Fibroblast of the conjunctiva (primary cell): ENCODE measurements at regions not wholly inside any gene's neighbourhood (a gene's known extent, or its start where the extent isn't known, plus 50 kb on each side); places are given as distances from the start of the nearest gene placed in this dataset.
"Not testable (repeated sequence)": the region's sequence is repeated elsewhere in the genome, so short reads cannot be mapped to it uniquely, and the experiment has no call there.

ENCODE experiments used
- DNase-seq: peaks from one replicate; pipeline ENCODE4 v3.0.0-alpha.2; 2010; ENCODE audit warnings: low read depth

GRCh38 chr1:212495766-212496494 is 63.2 kb downstream of the NENF start:
- DNase-seq: no peak

DNA sequence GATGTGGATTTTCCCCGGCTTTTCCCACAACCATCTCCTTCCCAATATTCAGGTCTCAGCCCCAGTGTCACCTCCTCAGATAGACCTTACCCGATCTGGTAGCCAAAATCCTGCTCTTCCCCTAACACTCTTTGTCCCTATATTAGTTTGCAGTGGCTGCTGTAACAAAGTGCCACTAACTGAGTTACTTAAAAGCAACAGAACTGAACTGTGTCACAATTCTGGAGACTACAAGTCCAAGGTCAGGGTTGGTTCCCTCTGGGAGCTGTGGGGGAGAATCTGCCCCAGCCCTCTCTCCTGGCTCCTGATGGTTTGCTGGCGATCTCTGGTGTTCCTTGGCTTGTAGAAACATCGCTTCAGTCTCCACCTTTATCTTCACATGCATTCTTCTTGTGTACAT is 64.0 kb downstream of the NENF start:
- no peak for DNase-seq

DNA sequence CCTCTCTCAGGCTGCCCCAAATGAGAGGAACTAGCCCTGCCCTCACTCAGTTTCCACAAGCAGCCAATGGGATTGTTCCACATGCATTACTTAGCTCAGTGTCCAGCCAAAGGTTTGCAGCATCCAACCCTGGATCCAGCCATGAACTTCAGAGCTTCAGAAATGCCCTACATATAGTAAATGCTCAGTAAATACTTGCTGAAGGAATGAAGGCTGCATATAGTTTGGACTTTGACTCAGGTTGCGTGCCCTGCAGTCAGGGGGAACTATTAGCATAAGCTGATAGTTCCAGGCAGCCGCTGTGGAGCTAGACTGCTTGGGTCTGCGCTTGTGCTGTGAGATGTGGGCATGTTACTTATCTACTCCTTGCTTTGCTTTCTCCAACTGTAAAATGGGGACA is 64.8 kb downstream of the NENF start:
- DNase-seq: no peak

DNA sequence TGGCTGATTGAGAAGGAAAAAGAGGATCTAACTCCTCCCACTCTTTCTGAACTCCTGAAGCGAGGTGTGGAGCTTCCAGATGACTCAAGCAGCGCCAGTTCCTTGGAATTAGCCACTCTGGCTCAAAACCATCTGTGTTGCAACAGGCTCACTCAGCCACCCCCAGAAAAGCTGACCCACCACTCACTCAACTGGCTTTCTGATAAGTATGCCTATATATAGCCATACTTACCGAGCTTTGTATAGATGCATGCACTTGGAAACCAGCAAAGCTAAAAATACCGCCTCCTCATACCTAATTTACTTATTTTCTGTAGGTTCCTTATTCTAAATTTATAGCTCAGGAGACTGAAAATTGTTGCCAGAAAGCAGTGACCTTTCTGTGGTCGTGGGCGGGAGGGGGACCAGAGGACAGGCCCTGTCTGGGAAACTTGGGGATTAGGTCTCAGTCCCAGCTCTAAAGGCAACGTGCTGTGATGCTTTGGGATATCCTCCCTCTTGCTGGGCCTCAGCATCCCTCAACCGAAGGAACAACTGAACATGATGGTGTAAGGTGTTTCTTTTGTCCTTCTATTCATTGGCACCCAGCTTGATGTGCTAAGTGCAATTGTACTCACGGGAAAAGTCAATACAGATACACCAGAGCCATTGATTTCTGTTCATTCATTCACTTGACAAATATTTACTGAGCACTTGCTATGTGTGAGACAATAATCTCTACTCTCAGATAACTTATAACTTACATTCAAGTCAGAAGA is 65.7 kb downstream of the NENF start:
- DNase-seq: peak; percentile 23

GRCh38 chr1:212500351-212500750 is 67.6 kb downstream of the NENF start:
- no peak for DNase-seq

- DNase-seq: no peak
Measured at GRCh38 chr1:212500983-212501382, 68.3 kb downstream of the NENF start.

- no peak for DNase-seq
Measured at GRCh38 chr1:212503714-212504113, 71.0 kb downstream of the NENF start.

DNA sequence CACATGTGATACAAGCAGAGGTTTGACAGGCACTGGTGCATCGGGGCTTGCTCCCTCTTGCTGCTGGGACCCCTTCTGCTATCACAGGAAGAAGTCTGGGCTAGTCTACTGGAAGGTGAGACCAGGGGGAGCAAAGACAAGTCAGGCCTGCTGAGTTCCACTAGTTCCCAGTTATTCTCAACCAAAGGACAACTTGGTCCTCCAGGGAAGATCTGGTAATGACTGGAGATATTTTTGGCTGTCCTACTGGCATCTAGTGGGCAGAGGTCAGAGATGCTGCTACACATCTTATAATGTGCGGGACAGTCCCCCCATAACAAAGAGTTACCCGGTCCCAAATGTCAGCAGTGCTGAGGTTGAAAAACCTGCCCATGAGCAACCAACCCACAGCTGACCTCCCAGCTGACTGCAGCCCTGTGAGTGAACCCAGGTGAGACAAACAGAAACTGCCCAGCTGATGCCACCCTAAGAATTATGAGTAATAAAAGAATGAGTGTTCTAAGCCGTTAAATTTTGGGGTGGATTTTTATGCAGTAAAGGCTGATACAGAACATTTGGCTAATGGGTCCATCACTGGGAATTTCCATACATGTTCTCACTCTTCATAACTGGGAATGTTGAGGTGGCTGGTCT is 71.6 kb downstream of the NENF start:
- DNase-seq: no peak

GRCh38 chr1:212506666-212507065 is 73.9 kb downstream of the NENF start:
- DNase-seq: no peak

DNA sequence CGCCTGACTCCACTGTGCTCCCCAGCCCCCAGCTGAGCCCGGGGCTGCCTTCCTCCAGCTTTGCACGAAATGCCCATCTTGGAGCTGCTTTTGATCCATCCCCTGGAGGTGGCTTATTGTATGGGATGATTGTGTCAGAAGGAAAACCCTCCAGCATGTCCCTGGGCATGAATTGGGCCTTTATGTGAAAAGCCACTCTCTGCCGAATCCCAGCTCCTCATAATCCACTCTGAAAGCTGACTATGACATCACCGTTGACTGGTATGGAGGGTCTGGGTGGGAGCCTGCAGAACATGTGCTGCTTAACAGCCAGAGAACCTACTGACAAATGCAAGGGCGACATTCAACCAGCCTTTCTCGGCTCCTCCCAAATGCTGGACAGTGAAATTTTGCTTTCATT is 74.6 kb downstream of the NENF start:
- no peak for DNase-seq

GRCh38 chr1:212512816-212513559 is 80.3 kb downstream of the NENF start:
- no peak for DNase-seq

- DNase-seq: no peak
Measured at GRCh38 chr1:212513586-212513985, 80.9 kb downstream of the NENF start.

- DNase-seq: no peak
Measured at GRCh38 chr1:212514056-212514614, 81.4 kb downstream of the NENF start.

- DNase-seq: no peak
Measured at GRCh38 chr1:212514782-212515181, 82.1 kb downstream of the NENF start.

GRCh38 chr1:212515329-212515760 is 82.6 kb downstream of the NENF start:
- DNase-seq: no peak

- DNase-seq: not testable (repeated sequence)
Measured at GRCh38 chr1:212516012-212516411, 83.3 kb downstream of the NENF start.

DNA sequence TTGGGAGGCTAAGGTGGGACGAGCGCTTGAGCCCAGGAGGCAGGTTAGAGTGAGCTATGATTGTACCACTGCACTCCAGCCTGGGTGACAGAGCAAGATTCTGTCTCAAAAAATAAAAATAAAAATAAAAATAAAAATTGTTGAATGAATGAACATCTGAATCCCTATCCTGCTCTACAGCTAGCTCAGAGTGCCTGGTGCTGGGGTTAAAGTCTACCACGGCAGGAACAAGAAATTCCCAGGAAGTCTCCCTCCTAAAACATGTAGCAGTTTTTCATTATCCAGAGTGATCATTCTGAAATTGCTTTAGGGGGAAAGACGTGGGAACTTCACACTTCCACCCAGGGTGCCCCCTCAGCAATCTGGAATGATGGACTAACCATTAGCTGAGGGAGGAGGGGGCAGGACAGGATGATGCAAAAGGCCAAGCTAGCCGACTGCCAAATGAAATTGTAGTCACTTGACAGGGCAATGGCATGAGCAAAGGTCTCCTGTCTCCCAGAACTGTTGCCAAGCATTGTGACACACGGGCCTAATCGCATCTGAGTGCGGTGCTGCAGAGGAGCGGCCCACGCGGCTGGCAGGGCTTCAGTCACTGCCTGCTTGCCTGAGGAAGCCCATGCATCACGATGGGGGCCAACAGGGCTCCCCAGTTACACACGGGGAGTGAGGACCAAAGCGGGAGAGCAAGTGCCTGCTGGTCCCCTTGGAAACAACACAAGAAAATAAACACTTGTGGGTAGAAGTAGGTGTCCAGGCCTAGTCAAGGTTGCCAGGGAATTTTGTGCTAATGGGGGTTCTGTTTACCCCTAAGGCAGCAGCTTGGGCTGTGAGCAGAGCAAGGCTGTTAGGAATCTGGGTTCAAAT is 85.7 kb downstream of the NENF start:
- DNase-seq: peak; percentile 17

DNA sequence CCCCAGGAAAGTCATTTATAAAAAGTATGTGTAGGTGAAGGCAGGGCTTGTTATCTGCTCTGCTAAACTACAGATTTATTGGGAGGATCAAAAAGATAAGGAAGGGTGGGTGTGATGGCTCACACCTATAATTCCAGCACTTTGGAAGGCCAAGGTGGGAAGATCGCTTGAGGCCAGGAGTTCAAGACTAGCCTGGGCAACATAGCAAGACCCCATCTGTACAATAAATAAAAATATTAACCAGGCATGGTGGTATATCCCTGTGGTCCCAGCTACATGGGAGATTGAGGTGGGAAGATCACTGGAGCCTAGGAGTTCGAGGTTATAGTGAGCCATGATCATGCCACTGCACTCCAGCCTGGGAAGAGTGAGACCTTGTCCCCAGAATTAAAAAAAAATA is 86.4 kb downstream of the NENF start:
- DNase-seq: no peak

DNA sequence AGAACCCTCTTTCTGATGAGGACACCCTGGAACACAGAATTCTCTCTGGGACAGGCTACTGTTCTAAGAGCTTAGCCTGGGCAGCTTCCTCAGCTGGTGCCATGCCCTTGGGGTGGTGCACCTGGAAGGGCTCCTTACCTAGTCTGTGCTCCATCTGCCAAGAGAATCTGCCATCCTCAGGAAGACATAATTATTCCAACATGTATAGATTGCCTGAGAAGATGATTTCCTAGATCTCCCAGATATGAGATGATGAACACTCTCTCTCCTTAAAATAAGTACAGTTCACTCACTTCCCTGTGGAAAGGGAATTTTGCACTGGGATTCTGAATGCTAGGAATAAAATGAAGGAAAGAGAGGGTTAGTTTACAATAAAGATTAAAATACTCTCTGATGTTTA is 87.6 kb downstream of the NENF start:
- DNase-seq: no peak

DNA sequence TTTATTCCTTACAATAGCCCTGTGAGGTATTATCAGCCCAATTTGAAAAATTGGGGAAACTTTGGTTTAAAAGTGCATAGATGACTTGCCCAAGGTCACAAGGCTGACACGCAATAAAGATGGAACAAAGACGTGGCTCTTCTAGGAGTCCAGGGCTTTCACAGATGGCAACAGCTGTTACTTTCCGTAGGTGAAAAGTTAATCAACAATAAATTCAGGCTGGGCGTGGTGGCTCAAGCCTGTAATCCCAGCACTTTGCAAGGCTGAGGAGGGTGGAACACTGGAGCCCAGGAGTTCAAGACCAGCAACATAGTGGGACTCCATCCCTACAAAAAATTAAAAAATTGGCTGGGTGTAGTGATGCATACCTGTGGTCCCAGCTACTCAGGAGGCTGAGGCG is 87.8 kb upstream of the ATF3 start:
- no peak for DNase-seq

GRCh38 chr1:212525479-212526110 is 83.0 kb upstream of the ATF3 start:
- DNase-seq: no peak
